Astrocyte of the spinal cord (primary cell): ENCODE measurements at regions not wholly inside any gene's neighbourhood (a gene's known extent, or its start where the extent isn't known, plus 50 kb on each side); places are given as distances from the start of the nearest gene placed in this dataset.

ENCODE experiments used
- DNase-seq: peaks from one replicate; pipeline ENCODE4 v3.0.0; 2011; ENCODE audit warnings: low read depth, low spot score
- H3K4me3 ChIP-seq: 2 replicates; pipeline ENCODE4 v1.5.1; 2011; ENCODE audit warnings: low read depth, mild to moderate bottlenecking, low read length, moderate library complexity
- in situ Hi-C: cut with HindIII; loops from 2 replicates; pipeline ENCODE4 v1.10.0; 2017; ENCODE audit warnings: low sequenced_read_pairs
- TF ChIP-seq, protein P1 (sequence below): IDR thresholded peaks from 2 replicates; pipeline ENCODE4 v1.5.1; 2012; ENCODE audit warnings: low read depth, mild to moderate bottlenecking, low read length, inconsistent platforms

DNA sequence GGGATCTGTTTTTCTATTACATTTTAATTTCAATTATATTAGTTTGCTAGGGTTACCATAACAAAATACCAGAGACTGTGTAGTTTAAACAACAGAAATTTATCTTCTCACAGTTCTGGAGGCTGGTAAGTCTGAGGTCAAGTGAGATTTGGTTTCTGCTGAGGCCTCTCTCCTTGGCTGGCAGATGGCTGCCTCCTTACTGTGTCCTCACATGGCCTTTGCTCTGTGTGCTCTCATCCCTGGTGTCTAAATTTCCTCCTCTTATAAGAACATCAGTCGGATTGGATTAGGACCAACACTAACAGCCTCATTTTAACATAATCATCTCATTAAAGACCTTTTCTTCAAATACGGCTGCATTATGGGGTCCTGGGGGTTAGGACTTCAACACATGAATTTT lies 195.2 kb upstream of the CHODL start:
- H3K4me3 ChIP-seq: no peak overlapping the region
- in situ Hi-C loops: no loop called here
- TF ChIP-seq, protein P1, sequence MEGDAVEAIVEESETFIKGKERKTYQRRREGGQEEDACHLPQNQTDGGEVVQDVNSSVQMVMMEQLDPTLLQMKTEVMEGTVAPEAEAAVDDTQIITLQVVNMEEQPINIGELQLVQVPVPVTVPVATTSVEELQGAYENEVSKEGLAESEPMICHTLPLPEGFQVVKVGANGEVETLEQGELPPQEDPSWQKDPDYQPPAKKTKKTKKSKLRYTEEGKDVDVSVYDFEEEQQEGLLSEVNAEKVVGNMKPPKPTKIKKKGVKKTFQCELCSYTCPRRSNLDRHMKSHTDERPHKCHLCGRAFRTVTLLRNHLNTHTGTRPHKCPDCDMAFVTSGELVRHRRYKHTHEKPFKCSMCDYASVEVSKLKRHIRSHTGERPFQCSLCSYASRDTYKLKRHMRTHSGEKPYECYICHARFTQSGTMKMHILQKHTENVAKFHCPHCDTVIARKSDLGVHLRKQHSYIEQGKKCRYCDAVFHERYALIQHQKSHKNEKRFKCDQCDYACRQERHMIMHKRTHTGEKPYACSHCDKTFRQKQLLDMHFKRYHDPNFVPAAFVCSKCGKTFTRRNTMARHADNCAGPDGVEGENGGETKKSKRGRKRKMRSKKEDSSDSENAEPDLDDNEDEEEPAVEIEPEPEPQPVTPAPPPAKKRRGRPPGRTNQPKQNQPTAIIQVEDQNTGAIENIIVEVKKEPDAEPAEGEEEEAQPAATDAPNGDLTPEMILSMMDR: no peak
- no peak for DNase-seq

GRCh38 chr21:18041012-18041411 lies 203.6 kb upstream of the CHODL start:
- DNase-seq: peak; percentile 22
- in situ Hi-C loops: no loop called here
- no peak overlapping the region for H3K4me3 ChIP-seq
- TF ChIP-seq, protein P1: peak; percentile 53

GRCh38 chr21:18030248-18030647 lies 211.1 kb upstream of the C21orf91 start:
- H3K4me3 ChIP-seq: no peak overlapping the region
- in situ Hi-C loops: no loop called here
- TF ChIP-seq, protein P1: no peak
- no peak for DNase-seq

- no peak for DNase-seq
- no peak overlapping the region for H3K4me3 ChIP-seq
- in situ Hi-C loops: no loop called here
- TF ChIP-seq, protein P1: no peak
Observed at GRCh38 chr21:18026359-18026758, 207.2 kb upstream of the C21orf91 start.

- TF ChIP-seq, protein P1: no peak
- in situ Hi-C loops: no loop called here
- DNase-seq: no peak
Observed at GRCh38 chr21:18023711-18024110, 204.6 kb upstream of the C21orf91 start.

GRCh38 chr21:18023157-18023556 lies 204.0 kb upstream of the C21orf91 start:
- in situ Hi-C loops: no loop called here
- TF ChIP-seq, protein P1: no peak
- DNase-seq: no peak
- H3K4me3 ChIP-seq: no peak overlapping the region

More at GRCh38 chr21:18023711-18024110, 204.6 kb upstream of the C21orf91 start:
- H3K4me3 ChIP-seq: no peak overlapping the region

DNA sequence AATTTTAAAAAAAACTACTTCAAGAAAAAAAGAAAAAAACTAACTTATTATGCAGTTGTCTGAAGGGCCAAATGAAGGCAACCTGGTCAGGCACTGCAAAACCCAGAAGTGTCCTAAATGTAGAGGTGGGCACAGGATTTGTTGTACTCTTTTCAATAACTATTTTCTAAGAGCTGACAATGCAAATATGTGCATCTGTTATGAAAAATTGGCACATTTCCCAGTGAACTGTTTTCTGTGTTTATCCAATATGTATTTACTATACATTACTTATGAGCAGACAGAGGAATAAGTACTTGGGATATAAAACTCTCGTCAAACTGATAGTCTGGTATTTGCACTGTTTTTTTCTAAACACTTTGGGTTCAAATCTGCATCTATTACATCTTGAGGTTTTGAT lies 188.0 kb upstream of the C21orf91 start:
- TF ChIP-seq, protein P1: no peak
- no peak for DNase-seq
- in situ Hi-C loops: no loop called here
- H3K4me3 ChIP-seq: no peak overlapping the region
